T-cell (primary cell): ENCODE measurements at regions not wholly inside any gene's neighbourhood (a gene's known extent, or its start where the extent isn't known, plus 50 kb on each side); places are given as distances from the start of the nearest gene placed in this dataset.
"Not testable (repeated sequence)": the region's sequence is repeated elsewhere in the genome, so short reads cannot be mapped to it uniquely, and the experiment has no call there.

Experiments
- ATAC-seq, 4 experiments: fragments of 200-7000 bp in 3 of 4; fragments of 150-1000 bp in 1 of 4; cut with Tn5 transposase; replicated peaks in 1 of 4; 1 replicate in 3 of 4; 2 replicates in 1 of 4; pipeline ENCODE4 v1.10.0; 2021; ENCODE audit warnings: moderate library complexity in 3 of 4, mild to moderate bottlenecking in 2 of 4, moderate number of reproducible peaks in 1 of 4
- CTCF ChIA-PET, 2 donors: fragments of 300-600 bp; sonication (Branson Sonifier 250); formaldehyde crosslinking; loops; one replicate each; lab custom pipeline; 2022; ENCODE audit warnings: antibody characterized with exemption in 2 of 2; lab: Charles Lee
- POLR2A ChIA-PET, 2 donors: fragments of 300-600 bp; sonication (Branson Sonifier 250); formaldehyde crosslinking; loops; one replicate each; lab custom pipeline; 2022; ENCODE audit warnings: antibody characterized with exemption in 2 of 2; lab: Charles Lee
- DNase-seq, 35 experiments: peaks; one replicate each; pipeline versions ENCODE4 v3.0.0 to v3.0.0-alpha.2; 2013 to 2023
- H3K27ac ChIP-seq: one replicate; pipeline ENCODE4 v1.5.1; 2013; ENCODE audit warnings: low read length
- H3K27me3 ChIP-seq, 2 experiments: replicated peaks in 1 of 2; 1 replicate in 1 of 2; 2 replicates in 1 of 2; pipeline versions ENCODE4 v1.6.1 to v1.7.0; 2013; ENCODE audit warnings: low read length in 1 of 2, mixed read lengths in 1 of 2; ENCODE audit not compliant: control insufficient read depth in 2 of 2, insufficient read depth in 2 of 2; ENCODE audit errors: extremely low read depth in 1 of 2
- H3K36me3 ChIP-seq, 2 donors: 1 replicate in 1 of 2; 2 replicates in 1 of 2; pipeline versions ENCODE4 v1.6.1 to v1.7.0; 2013; ENCODE audit warnings: low read length in 1 of 2; ENCODE audit not compliant: control insufficient read depth in 2 of 2, insufficient read depth in 1 of 2; ENCODE audit errors: extremely low read depth in 1 of 2
- H3K4me1 ChIP-seq, 2 experiments: 1 replicate in 1 of 2; 2 replicates in 1 of 2; pipeline versions ENCODE4 v1.6.1 to v1.7.0; 2013; ENCODE audit warnings: low read length in 2 of 2, mixed read lengths in 1 of 2; ENCODE audit not compliant: insufficient read depth in 2 of 2, control insufficient read depth in 1 of 2; ENCODE audit errors: extremely low read depth in 1 of 2
- H3K4me3 ChIP-seq, 2 donors: 1 replicate in 1 of 2; 2 replicates in 1 of 2; pipeline versions ENCODE4 v1.5.1 to v1.7.0; 2013; ENCODE audit warnings: mild to moderate bottlenecking in 2 of 2, low read length in 1 of 2, moderate library complexity in 1 of 2; ENCODE audit not compliant: control insufficient read depth in 1 of 2; ENCODE audit errors: extremely low read depth in 1 of 2
- H3K9me3 ChIP-seq: 2 replicates; pipeline ENCODE4 v1.7.0; 2013
- H3K27ac Mint-ChIP-seq, 2 donors: one replicate each; pipeline ENCODE4 v1.8.0; 2020 to 2021; ENCODE audit warnings: mild to moderate bottlenecking in 2 of 2, mixed read lengths in 2 of 2
- H3K27me3 Mint-ChIP-seq, 2 donors: one replicate each; pipeline ENCODE4 v1.8.0; 2021 to 2022; ENCODE audit warnings: mixed read lengths in 2 of 2
- H3K36me3 Mint-ChIP-seq: one replicate; pipeline ENCODE4 v1.8.0; 2021; ENCODE audit warnings: mixed read lengths
- H3K4me1 Mint-ChIP-seq, 3 donors: one replicate each; pipeline ENCODE4 v1.8.0; 2020 to 2022; ENCODE audit warnings: mixed read lengths in 3 of 3, mild to moderate bottlenecking in 1 of 3
- H3K4me3 Mint-ChIP-seq, 3 donors: one replicate each; pipeline ENCODE4 v1.8.0; 2020 to 2022; ENCODE audit warnings: mild to moderate bottlenecking in 3 of 3, mixed read lengths in 3 of 3, moderate library complexity in 3 of 3
- H3K9me3 Mint-ChIP-seq, 3 donors: one replicate each; pipeline ENCODE4 v1.8.0; 2020 to 2022; ENCODE audit warnings: mixed read lengths in 3 of 3
- WGBS: methylation state at CpG from one replicate; pipeline ENCODE4 v1.1.5; 2013; ENCODE audit warnings: missing lambda C conversion rate; ENCODE audit not compliant: insufficient coverage; 5-methylcytosine and 5-hydroxymethylcytosine counted together

DNA sequence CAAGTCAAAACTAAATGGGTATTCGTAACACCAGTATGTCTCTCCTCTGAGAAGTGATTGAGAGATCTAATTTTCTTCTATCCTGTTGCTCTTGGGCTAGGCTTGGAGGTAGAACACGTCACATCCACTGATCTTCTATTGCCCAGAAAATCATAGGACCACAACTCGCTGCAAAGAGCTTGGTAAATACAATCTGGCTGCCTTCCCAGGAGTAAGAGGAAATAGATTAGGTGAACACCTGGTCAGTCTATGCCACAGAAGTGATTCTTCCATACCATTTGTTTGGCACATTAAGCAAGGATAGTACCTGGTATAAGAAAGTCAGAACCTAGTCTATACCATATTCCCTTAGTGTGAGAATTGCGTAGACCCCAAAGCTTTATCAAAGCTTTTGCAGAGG, 129.3 kb upstream of the PHYHIPL start:
- Histone ChIP-seq H3K36me3 (no peaks in the 10 kb centered on the region), H3K9me3 (no peaks in the 10 kb centered on the region), H3K4me1 (no peaks in the 10 kb centered on the region), H3K27me3 (no peaks in the 10 kb centered on the region), H3K4me3 (no peak overlapping the region), H3K27ac (no peak overlapping the region)
- Mint-ChIP-seq H3K27me3 (no peaks in the 10 kb centered on the region), H3K9me3 (peaks cover 8 to 21% (median 15%) of the 10 kb centered on the region in 3 donors), H3K4me3 (no peak overlapping the region), H3K36me3 (no peaks in the 10 kb centered on the region), H3K27ac (no peak overlapping the region), H3K4me1 (no peaks in the 10 kb centered on the region)
- DNase-seq (no peak), ATAC-seq (no peak)
- ChIA-PET CTCF (no interaction called here), POLR2A (no interaction called here)
- WGBS = no CpG with 5 or more reads among the region's 4 CpGs

- 100% methylated on average over 1 of the region's 5 CpGs for WGBS
Measured at GRCh38 chr10:59047957-59048618, 128.4 kb upstream of the PHYHIPL start.

DNA sequence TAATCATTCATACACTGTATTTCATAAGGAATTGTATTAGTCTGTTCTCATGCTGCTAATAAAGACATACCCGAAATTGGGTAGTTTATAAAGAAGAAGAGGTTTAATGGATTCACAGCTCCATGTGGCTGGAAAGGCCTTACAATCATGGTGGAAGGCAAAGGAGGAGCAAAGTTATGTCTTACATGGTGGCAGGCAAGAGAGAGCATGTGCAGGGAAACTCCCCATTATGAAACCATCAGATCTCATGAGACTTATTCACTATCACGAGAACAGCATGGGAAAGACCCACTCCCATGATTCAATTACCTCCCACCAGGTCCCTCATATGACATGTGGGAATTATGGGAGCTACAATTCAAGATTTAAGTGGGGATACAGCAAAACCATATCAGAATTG, 122.9 kb upstream of the PHYHIPL start:
- H3K9me3 ChIP-seq, H3K36me3 Mint-ChIP-seq, H3K27ac ChIP-seq, POLR2A ChIA-PET, DNase-seq, ATAC-seq, H3K27ac Mint-ChIP-seq, CTCF ChIA-PET, H3K4me1 Mint-ChIP-seq, H3K4me1 ChIP-seq, H3K4me3 Mint-ChIP-seq, H3K4me3 ChIP-seq, H3K27me3 ChIP-seq, H3K27me3 Mint-ChIP-seq, H3K36me3 ChIP-seq: not testable (repeated sequence)
- peaks cover 24 to 34% (median 32%) of the 10 kb centered on the region in 3 donors for H3K9me3 Mint-ChIP-seq
- WGBS = 60% methylated on average over 1 of the region's 2 CpGs

More at GRCh38 chr10:59047957-59048618, 128.4 kb upstream of the PHYHIPL start:
- H3K27ac ChIP-seq = no peak overlapping the region
- DNase-seq (no peak), ATAC-seq (no peak)
- H3K4me3 ChIP-seq = no peak overlapping the region
- no peaks in the 10 kb centered on the region for H3K36me3 ChIP-seq
- ChIA-PET POLR2A (no interaction called here), CTCF (no interaction called here)
- no peaks in the 10 kb centered on the region for H3K36me3 Mint-ChIP-seq
- H3K9me3 ChIP-seq = no peaks in the 10 kb centered on the region
- H3K4me3 Mint-ChIP-seq = no peak overlapping the region
- H3K4me1 ChIP-seq = no peaks in the 10 kb centered on the region
- H3K27ac Mint-ChIP-seq = no peak overlapping the region
- H3K27me3 ChIP-seq = no peaks in the 10 kb centered on the region
- peaks cover 16 to 28% (median 21%) of the 10 kb centered on the region in 3 donors for H3K9me3 Mint-ChIP-seq
- no peaks in the 10 kb centered on the region for H3K4me1 Mint-ChIP-seq
- peaks cover 0 to under 1% of the 10 kb centered on the region in 2 donors for H3K27me3 Mint-ChIP-seq

DNA sequence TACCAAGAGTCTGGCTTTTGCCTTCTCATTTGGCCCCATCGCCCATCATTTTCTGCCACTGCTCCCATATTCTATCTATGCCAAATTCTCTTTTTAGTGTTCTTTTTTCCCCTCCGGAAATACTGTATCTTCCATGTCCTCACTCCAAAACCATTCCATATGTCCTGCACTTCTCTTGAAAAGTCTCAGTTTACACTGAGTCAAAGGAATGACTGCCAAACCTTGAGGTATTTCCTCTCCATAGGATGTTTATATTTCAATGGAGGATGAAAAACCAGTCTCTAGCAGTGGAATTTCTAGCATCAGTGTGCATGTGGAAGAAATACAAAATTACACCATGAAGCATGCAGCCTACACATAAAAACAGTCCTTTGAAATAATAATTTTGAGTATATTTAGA, 121.4 kb upstream of the PHYHIPL start:
- Histone ChIP-seq H3K27ac (no peak overlapping the region), H3K27me3 (no peaks in the 10 kb centered on the region), H3K4me1 (no peaks in the 10 kb centered on the region), H3K4me3 (no peak overlapping the region), H3K9me3 (no peaks in the 10 kb centered on the region), H3K36me3 (no peaks in the 10 kb centered on the region)
- H3K36me3 Mint-ChIP-seq = no peaks in the 10 kb centered on the region
- H3K4me3 Mint-ChIP-seq = no peak overlapping the region
- DNase-seq (no peak), ATAC-seq (no peak)
- H3K27me3 Mint-ChIP-seq = peaks cover 0 to 5% of the 10 kb centered on the region in 2 donors
- 76% methylated on average over 1 of the region's 2 CpGs for WGBS
- ChIA-PET CTCF (no interaction called here), POLR2A (no interaction called here)
- peaks cover 24 to 35% (median 30%) of the 10 kb centered on the region in 3 donors for H3K9me3 Mint-ChIP-seq
- H3K27ac Mint-ChIP-seq = no peak overlapping the region
- H3K4me1 Mint-ChIP-seq = no peaks in the 10 kb centered on the region

GRCh38 chr10:59057345-59057744, 119.1 kb upstream of the PHYHIPL start:
- H3K9me3 Mint-ChIP-seq = peaks cover 15 to 25% (median 18%) of the 10 kb centered on the region in 3 donors
- DNase-seq = no peak
- H3K27me3 ChIP-seq = no peaks in the 10 kb centered on the region
- no peaks in the 10 kb centered on the region for H3K36me3 Mint-ChIP-seq
- ChIA-PET POLR2A (no interaction called here), CTCF (no interaction called here)
- no peak overlapping the region for H3K4me3 Mint-ChIP-seq
- peaks cover 2 to 5% of the 10 kb centered on the region in 2 donors for H3K27me3 Mint-ChIP-seq
- no peak overlapping the region for H3K4me3 ChIP-seq
- no peak for ATAC-seq
- no peaks in the 10 kb centered on the region for H3K4me1 Mint-ChIP-seq
- H3K4me1 ChIP-seq = no peaks in the 10 kb centered on the region
- no peak overlapping the region for H3K27ac Mint-ChIP-seq
- H3K27ac ChIP-seq = no peak overlapping the region
- H3K36me3 ChIP-seq = no peaks in the 10 kb centered on the region
- no peaks in the 10 kb centered on the region for H3K9me3 ChIP-seq

- Histone ChIP-seq H3K36me3 (no peaks in the 10 kb centered on the region), H3K27me3 (no peaks in the 10 kb centered on the region), H3K9me3 (no peaks in the 10 kb centered on the region), H3K4me3 (no peak overlapping the region), H3K27ac (no peak overlapping the region), H3K4me1 (no peaks in the 10 kb centered on the region)
- H3K27me3 Mint-ChIP-seq = peaks cover 0 to 2% of the 10 kb centered on the region in 2 donors
- no peak overlapping the region for H3K4me3 Mint-ChIP-seq
- WGBS = no CpG with 5 or more reads among the region's 1 CpG
- H3K36me3 Mint-ChIP-seq = no peaks in the 10 kb centered on the region
- ATAC-seq (no peak), DNase-seq (no peak)
- H3K27ac Mint-ChIP-seq = no peak overlapping the region
- peaks cover 0 to 6% (median 0%) of the 10 kb centered on the region in 3 donors for H3K9me3 Mint-ChIP-seq
- CTCF ChIA-PET = no interaction called here
- no peaks in the 10 kb centered on the region for H3K4me1 Mint-ChIP-seq
- POLR2A ChIA-PET = no interaction called here
Measured at GRCh38 chr10:59060852-59061251, 115.6 kb upstream of the PHYHIPL start.

GRCh38 chr10:59063491-59063890, 113.0 kb upstream of the PHYHIPL start:
- no peaks in the 10 kb centered on the region for H3K36me3 ChIP-seq
- H3K9me3 Mint-ChIP-seq = peaks cover 0 to 3% (median 0%) of the 10 kb centered on the region in 3 donors
- no peak overlapping the region for H3K4me3 Mint-ChIP-seq
- no peak overlapping the region for H3K27ac Mint-ChIP-seq
- no CpG with 5 or more reads among the region's 1 CpG for WGBS
- no peaks in the 10 kb centered on the region for H3K4me1 Mint-ChIP-seq
- no peaks in the 10 kb centered on the region for H3K36me3 Mint-ChIP-seq
- no peaks in the 10 kb centered on the region for H3K4me1 ChIP-seq
- POLR2A ChIA-PET = no interaction called here
- H3K27me3 ChIP-seq = no peaks in the 10 kb centered on the region
- peaks cover 0 to 2% of the 10 kb centered on the region in 2 donors for H3K27me3 Mint-ChIP-seq
- no peak overlapping the region for H3K4me3 ChIP-seq
- no peaks in the 10 kb centered on the region for H3K9me3 ChIP-seq
- DNase-seq (no peak), ATAC-seq (no peak)
- H3K27ac ChIP-seq = no peak overlapping the region
- CTCF ChIA-PET = no interaction called here
